ENCODE measurements at regions not wholly inside any gene's neighbourhood (a gene's known extent, or its start where the extent isn't known, plus 50 kb on each side); places are given as distances from the start of the nearest gene placed in this dataset.

GRCh38 chr6:163744256-163744925 lies 329.9 kb downstream of the QKI start:
- intact Hi-C loops (cut with DNase I) = no loop called here
- Histone ChIP-seq H3K4me1 (no peaks in the 10 kb centered on the region), H3K4me3 (no peak overlapping the region), H3K36me3 (no peaks in the 10 kb centered on the region), H3K9me3 (no peaks in the 10 kb centered on the region), H3K27ac (no peak overlapping the region), H3K27me3 (no peaks in the 10 kb centered on the region)
- TF ChIP-seq CTCF (IDR thresholded peaks at IDR 0.05) = no peak
- ATAC-seq (no peak), DNase-seq (no peak)

DNA sequence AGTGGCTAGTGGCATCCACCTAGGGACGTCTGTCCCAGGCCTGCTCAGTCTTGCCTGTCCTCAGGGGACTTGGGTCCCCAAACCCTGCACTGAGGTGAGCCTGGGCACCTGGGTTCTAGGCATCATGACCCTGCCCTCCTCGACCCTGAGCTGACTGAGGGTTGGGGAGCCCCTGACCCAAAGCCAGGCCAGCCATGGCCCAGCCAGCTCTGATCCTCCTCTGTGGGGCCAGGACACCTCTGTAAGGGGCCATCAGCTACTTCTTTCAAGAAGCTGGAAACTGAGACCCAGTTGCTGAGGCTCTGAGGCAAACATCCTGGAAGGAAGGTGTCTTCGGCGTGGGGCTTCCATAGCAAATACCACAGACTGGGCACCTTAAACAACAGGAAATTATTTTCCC lies 329.3 kb downstream of the QKI start:
- TF ChIP-seq CTCF (IDR thresholded peaks at IDR 0.05) = no peak
- ATAC-seq = no peak
- DNase-seq = no peak
- no peaks in the 10 kb centered on the region for H3K4me1 ChIP-seq
- H3K27ac ChIP-seq = no peak overlapping the region
- H3K9me3 ChIP-seq = no peaks in the 10 kb centered on the region
- H3K27me3 ChIP-seq = no peaks in the 10 kb centered on the region
- no peak overlapping the region for H3K4me3 ChIP-seq
- intact Hi-C loops (cut with DNase I) = no loop called here
- no peaks in the 10 kb centered on the region for H3K36me3 ChIP-seq

- no peak for DNase-seq
- ATAC-seq = no peak
- Histone ChIP-seq H3K27me3 (no peaks in the 10 kb centered on the region), H3K9me3 (no peaks in the 10 kb centered on the region), H3K4me3 (no peak overlapping the region), H3K36me3 (no peaks in the 10 kb centered on the region), H3K4me1 (no peaks in the 10 kb centered on the region), H3K27ac (no peak overlapping the region)
- no peak for TF ChIP-seq CTCF (IDR thresholded peaks at IDR 0.05)
- intact Hi-C loops (cut with DNase I) = no loop called here
Measured at GRCh38 chr6:163741743-163742363, 327.3 kb downstream of the QKI start.

- Histone ChIP-seq H3K9me3 (no peaks in the 10 kb centered on the region), H3K36me3 (no peaks in the 10 kb centered on the region), H3K27me3 (no peaks in the 10 kb centered on the region), H3K27ac (no peak overlapping the region), H3K4me1 (no peaks in the 10 kb centered on the region), H3K4me3 (no peak overlapping the region)
- intact Hi-C loops (cut with DNase I) = no loop called here
- TF ChIP-seq CTCF (IDR thresholded peaks at IDR 0.05) = no peak
- no peak for ATAC-seq
- DNase-seq = no peak
Measured at GRCh38 chr6:163741342-163741741, 326.8 kb downstream of the QKI start.

DNA sequence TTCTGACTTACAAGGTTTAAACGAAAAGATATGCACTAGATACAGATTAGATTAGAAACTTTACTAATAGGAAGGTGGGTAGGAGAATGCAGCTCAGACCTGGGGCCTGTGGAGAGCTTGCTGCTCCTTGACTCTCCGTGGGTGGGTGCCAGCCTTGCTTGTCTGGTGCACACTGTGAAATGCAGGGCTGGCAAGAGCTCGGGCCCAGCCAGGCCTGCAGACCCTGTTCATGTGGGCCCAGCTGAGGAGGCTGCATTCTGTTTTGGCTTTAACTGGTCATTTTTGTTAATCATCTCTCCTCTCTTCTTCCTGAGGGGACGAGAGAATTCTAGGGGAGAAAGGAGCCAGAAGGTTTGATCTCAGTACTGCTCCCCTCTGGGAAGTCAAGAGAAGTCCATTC lies 325.4 kb downstream of the QKI start:
- Histone ChIP-seq H3K36me3 (no peaks in the 10 kb centered on the region), H3K9me3 (no peaks in the 10 kb centered on the region), H3K4me1 (no peaks in the 10 kb centered on the region), H3K4me3 (no peak overlapping the region), H3K27ac (no peak overlapping the region), H3K27me3 (no peaks in the 10 kb centered on the region)
- ATAC-seq = no peak
- no peak for DNase-seq
- intact Hi-C loops (cut with DNase I) = no loop called here
- no peak for TF ChIP-seq CTCF (IDR thresholded peaks at IDR 0.05)

DNA sequence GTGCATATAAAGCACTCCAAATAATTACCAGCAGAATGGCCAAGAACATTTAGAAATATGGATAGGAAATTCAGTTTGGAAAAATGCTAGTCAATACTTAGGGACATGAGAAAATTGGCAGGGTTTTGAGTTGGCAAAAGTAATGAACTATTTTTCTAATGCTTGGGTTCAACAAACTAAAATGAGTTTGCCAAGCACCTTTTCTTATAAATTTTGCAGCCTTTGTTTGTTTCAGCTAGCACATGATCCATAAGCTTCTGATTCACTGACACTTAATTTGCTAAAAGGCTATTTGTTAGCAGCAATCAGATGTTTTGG lies 324.8 kb downstream of the QKI start:
- H3K27ac ChIP-seq = no peak overlapping the region
- intact Hi-C loops (cut with DNase I) = no loop called here
- ATAC-seq = no peak
- no peak for DNase-seq
- no peaks in the 10 kb centered on the region for H3K4me1 ChIP-seq
- no peaks in the 10 kb centered on the region for H3K36me3 ChIP-seq
- H3K9me3 ChIP-seq = no peaks in the 10 kb centered on the region
- no peak for TF ChIP-seq CTCF (IDR thresholded peaks at IDR 0.05)
- H3K4me3 ChIP-seq = no peak overlapping the region
- no peaks in the 10 kb centered on the region for H3K27me3 ChIP-seq
